ENCODE measurements at regions not wholly inside any gene's neighbourhood (a gene's known extent, or its start where the extent isn't known, plus 50 kb on each side); places are given as distances from the start of the nearest gene placed in this dataset.

DNA sequence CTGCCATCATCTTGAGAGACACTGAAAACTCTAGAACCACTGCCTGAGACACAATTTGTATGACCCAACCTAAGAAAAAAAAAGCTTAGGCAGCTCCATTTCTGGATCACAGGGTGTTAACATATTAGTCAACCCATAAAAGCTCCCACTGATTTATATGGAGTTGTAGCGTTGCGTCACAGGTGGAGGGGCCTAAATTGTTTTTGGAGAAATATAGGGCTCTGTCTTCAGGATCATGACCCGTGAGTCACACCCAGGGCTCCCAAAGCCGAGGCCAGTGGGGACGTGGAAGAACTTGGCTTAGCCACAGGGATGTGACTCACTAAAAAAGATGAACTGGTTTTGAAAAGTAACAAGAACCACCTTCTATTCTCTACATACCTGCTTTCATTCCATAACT is 116.5 kb upstream of the BMP2 start:
- ChIA-PET POLR2A (interaction anchor here (0.6 to 0.7 kb wide), 2 partner anchors 11 to 1264 kb away, joined by 3 to 4 read pairs; no protein-coding TSS in a partner anchor), CTCF (no interaction called here)
- H3K4me1 Mint-ChIP-seq, result no peaks in the 10 kb centered on the region

DNA sequence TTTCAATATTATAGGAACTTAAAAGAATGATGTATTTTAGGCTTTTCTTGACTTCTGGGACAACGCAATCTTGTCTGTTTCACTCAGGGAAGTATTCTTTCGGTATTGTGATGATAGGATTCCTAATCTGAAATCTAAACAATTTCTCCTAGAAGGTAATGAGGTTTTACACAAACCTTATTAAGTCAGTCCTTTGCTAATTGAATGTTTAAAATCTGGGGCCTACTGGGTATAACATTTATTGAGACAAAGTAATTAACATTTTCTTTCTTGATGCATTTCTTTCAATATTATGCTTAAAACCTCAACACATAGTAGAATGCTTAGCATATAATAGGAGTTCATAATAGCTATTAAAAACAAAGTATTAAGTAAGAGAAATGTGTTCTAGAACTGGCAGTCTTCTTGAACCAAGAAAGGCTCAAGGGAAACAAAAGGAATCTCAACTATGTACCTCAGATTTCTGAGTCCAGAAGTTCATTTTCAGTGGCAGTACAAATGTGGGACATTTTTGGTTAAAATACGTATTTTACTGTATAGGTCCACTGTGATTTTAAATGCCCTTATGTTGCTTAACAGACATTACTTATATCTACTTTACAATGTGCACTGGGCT is 121.4 kb upstream of the BMP2 start:
- Mint-ChIP-seq H3K4me3 (no peak overlapping the region), H3K9me3 (peaks cover 22% of the 10 kb centered on the region), H3K27me3 (ENCODE audit: low read depth) (no peaks in the 10 kb centered on the region), H3K36me3 (peaks cover 7% of the 10 kb centered on the region; the same call in 1 of the 2 replicates), H3K4me1 (no peaks in the 10 kb centered on the region), H3K27ac (no peak overlapping the region)
- ATAC-seq (no peak), DNase-seq (ENCODE audit: low spot score) (no peak)
- ChIA-PET CTCF (no interaction called here), POLR2A (no interaction called here)
- TF ChIP-seq TEAD4 (CRISPR knock-in tag; IDR thresholded peaks at IDR 0.05), result no peak
- TF ChIP-seq, protein P1, sequence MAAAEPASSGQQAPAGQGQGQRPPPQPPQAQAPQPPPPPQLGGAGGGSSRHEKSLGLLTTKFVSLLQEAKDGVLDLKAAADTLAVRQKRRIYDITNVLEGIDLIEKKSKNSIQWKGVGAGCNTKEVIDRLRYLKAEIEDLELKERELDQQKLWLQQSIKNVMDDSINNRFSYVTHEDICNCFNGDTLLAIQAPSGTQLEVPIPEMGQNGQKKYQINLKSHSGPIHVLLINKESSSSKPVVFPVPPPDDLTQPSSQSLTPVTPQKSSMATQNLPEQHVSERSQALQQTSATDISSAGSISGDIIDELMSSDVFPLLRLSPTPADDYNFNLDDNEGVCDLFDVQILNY (CRISPR knock-in tag; IDR thresholded peaks at IDR 0.05), result no peak
- TF ChIP-seq, protein P2, sequence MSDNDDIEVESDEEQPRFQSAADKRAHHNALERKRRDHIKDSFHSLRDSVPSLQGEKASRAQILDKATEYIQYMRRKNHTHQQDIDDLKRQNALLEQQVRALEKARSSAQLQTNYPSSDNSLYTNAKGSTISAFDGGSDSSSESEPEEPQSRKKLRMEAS (CRISPR knock-in tag; IDR thresholded peaks at IDR 0.05), result no peak
- TF ChIP-seq ZNF671 (CRISPR knock-in tag; IDR thresholded peaks at IDR 0.05), result no peak
- TF ChIP-seq FOXP1 (CRISPR knock-in tag; IDR thresholded peaks at IDR 0.05; ENCODE audit: borderline replicate concordance), result no peak
- no peak for TF ChIP-seq MYBL2 (CRISPR knock-in tag; IDR thresholded peaks at IDR 0.05)
- no peak for TF ChIP-seq TEAD1 (CRISPR knock-in tag; IDR thresholded peaks at IDR 0.05)
- TF ChIP-seq, protein P3, sequence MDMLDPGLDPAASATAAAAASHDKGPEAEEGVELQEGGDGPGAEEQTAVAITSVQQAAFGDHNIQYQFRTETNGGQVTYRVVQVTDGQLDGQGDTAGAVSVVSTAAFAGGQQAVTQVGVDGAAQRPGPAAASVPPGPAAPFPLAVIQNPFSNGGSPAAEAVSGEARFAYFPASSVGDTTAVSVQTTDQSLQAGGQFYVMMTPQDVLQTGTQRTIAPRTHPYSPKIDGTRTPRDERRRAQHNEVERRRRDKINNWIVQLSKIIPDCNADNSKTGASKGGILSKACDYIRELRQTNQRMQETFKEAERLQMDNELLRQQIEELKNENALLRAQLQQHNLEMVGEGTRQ (CRISPR knock-in tag; IDR thresholded peaks at IDR 0.05), result no peak
- no peak for TF ChIP-seq GABPB1 (CRISPR knock-in tag; IDR thresholded peaks at IDR 0.05)
- TF ChIP-seq, protein P4, sequence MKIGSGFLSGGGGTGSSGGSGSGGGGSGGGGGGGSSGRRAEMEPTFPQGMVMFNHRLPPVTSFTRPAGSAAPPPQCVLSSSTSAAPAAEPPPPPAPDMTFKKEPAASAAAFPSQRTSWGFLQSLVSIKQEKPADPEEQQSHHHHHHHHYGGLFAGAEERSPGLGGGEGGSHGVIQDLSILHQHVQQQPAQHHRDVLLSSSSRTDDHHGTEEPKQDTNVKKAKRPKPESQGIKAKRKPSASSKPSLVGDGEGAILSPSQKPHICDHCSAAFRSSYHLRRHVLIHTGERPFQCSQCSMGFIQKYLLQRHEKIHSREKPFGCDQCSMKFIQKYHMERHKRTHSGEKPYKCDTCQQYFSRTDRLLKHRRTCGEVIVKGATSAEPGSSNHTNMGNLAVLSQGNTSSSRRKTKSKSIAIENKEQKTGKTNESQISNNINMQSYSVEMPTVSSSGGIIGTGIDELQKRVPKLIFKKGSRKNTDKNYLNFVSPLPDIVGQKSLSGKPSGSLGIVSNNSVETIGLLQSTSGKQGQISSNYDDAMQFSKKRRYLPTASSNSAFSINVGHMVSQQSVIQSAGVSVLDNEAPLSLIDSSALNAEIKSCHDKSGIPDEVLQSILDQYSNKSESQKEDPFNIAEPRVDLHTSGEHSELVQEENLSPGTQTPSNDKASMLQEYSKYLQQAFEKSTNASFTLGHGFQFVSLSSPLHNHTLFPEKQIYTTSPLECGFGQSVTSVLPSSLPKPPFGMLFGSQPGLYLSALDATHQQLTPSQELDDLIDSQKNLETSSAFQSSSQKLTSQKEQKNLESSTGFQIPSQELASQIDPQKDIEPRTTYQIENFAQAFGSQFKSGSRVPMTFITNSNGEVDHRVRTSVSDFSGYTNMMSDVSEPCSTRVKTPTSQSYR (CRISPR knock-in tag; IDR thresholded peaks at IDR 0.05), result no peak
- TF ChIP-seq GRHL2 (CRISPR knock-in tag; IDR thresholded peaks at IDR 0.05; ENCODE audit: insufficient replicate concordance, severe bottlenecking), result no peak
- TF ChIP-seq FOXJ3 (CRISPR knock-in tag; IDR thresholded peaks at IDR 0.05; ENCODE audit: borderline replicate concordance), result no peak
- TF ChIP-seq ZNF232 (CRISPR knock-in tag; IDR thresholded peaks at IDR 0.05), result no peak
- no peak for TF ChIP-seq OVOL2 (CRISPR knock-in tag; IDR thresholded peaks at IDR 0.05; ENCODE audit: borderline replicate concordance)
- TF ChIP-seq, protein P5, sequence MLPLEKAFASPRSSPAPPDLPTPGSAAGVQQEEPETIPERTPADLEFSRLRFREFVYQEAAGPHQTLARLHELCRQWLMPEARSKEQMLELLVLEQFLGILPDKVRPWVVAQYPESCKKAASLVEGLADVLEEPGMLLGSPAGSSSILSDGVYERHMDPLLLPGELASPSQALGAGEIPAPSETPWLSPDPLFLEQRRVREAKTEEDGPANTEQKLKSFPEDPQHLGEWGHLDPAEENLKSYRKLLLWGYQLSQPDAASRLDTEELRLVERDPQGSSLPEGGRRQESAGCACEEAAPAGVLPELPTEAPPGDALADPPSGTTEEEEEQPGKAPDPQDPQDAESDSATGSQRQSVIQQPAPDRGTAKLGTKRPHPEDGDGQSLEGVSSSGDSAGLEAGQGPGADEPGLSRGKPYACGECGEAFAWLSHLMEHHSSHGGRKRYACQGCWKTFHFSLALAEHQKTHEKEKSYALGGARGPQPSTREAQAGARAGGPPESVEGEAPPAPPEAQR (CRISPR knock-in tag; IDR thresholded peaks at IDR 0.05), result no peak
- TF ChIP-seq ETV6 (CRISPR knock-in tag; IDR thresholded peaks at IDR 0.05), result no peak
- TF ChIP-seq KAT7 (CRISPR knock-in tag; IDR thresholded peaks at IDR 0.05; ENCODE audit: borderline replicate concordance), result no peak
- no peak for TF ChIP-seq ZNF263 (CRISPR knock-in tag; IDR thresholded peaks at IDR 0.05; ENCODE audit: low read depth)

More for the DNA sequence above, 116.5 kb upstream of the BMP2 start:
- ATAC-seq, result no peak
- Mint-ChIP-seq H3K36me3 (peaks cover 2% of the 10 kb centered on the region; the same call in 1 of the 2 replicates), H3K27ac (no peak overlapping the region), H3K4me3 (no peak overlapping the region), H3K27me3 (ENCODE audit: low read depth) (no peaks in the 10 kb centered on the region), H3K9me3 (peaks cover 11% of the 10 kb centered on the region)
- TF ChIP-seq, protein P6, sequence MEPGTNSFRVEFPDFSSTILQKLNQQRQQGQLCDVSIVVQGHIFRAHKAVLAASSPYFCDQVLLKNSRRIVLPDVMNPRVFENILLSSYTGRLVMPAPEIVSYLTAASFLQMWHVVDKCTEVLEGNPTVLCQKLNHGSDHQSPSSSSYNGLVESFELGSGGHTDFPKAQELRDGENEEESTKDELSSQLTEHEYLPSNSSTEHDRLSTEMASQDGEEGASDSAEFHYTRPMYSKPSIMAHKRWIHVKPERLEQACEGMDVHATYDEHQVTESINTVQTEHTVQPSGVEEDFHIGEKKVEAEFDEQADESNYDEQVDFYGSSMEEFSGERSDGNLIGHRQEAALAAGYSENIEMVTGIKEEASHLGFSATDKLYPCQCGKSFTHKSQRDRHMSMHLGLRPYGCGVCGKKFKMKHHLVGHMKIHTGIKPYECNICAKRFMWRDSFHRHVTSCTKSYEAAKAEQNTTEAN (CRISPR knock-in tag; IDR thresholded peaks at IDR 0.05), result no peak
- TF ChIP-seq EMX1 (CRISPR knock-in tag; IDR thresholded peaks at IDR 0.05), result no peak
- TF ChIP-seq RELA (CRISPR knock-in tag; IDR thresholded peaks at IDR 0.05; ENCODE audit: borderline replicate concordance), result no peak
- TF ChIP-seq TEAD1 (CRISPR knock-in tag; IDR thresholded peaks at IDR 0.05), result no peak
- no peak for TF ChIP-seq ELF4 (CRISPR knock-in tag; IDR thresholded peaks at IDR 0.05; ENCODE audit: low read depth)
- TF ChIP-seq, protein P7, sequence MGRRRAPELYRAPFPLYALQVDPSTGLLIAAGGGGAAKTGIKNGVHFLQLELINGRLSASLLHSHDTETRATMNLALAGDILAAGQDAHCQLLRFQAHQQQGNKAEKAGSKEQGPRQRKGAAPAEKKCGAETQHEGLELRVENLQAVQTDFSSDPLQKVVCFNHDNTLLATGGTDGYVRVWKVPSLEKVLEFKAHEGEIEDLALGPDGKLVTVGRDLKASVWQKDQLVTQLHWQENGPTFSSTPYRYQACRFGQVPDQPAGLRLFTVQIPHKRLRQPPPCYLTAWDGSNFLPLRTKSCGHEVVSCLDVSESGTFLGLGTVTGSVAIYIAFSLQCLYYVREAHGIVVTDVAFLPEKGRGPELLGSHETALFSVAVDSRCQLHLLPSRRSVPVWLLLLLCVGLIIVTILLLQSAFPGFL (CRISPR knock-in tag; IDR thresholded peaks at IDR 0.05; ENCODE audit: borderline replicate concordance), result no peak
- TF ChIP-seq GTF2I (CRISPR knock-in tag; conservative IDR thresholded peaks at IDR 0.05), result no peak
- TF ChIP-seq, protein P8, sequence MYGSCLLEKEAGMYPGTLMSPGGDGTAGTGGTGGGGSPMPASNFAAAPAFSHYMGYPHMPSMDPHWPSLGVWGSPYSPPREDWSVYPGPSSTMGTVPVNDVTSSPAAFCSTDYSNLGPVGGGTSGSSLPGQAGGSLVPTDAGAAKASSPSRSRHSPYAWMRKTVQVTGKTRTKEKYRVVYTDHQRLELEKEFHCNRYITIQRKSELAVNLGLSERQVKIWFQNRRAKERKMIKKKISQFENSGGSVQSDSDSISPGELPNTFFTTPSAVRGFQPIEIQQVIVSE (CRISPR knock-in tag; IDR thresholded peaks at IDR 0.05; ENCODE audit: borderline replicate concordance), result no peak
- no peak for TF ChIP-seq SP1 (CRISPR knock-in tag; conservative IDR thresholded peaks at IDR 0.05)
- TF ChIP-seq CREM (CRISPR knock-in tag; IDR thresholded peaks at IDR 0.05), result no peak
- TF ChIP-seq SMAD4 (CRISPR knock-in tag; IDR thresholded peaks at IDR 0.05), result no peak
- DNase-seq (ENCODE audit: low spot score), result no peak
